Ishikawa (cell line): ENCODE measurements at regions not wholly inside any gene's neighbourhood (a gene's known extent, or its start where the extent isn't known, plus 50 kb on each side); places are given as distances from the start of the nearest gene placed in this dataset.

Source experiments
- CEBPB ChIP-seq: IDR thresholded peaks from 2 replicates; pipeline ENCODE4 v1.6.1; 2012
- CREB1 ChIP-seq: IDR thresholded peaks from 2 replicates; pipeline ENCODE4 v1.6.1; 2012; ENCODE audit warnings: low read depth
- EGR1 ChIP-seq: IDR thresholded peaks from 2 replicates; pipeline ENCODE4 v1.6.1; 2012
- EP300 ChIP-seq: IDR thresholded peaks from 2 replicates; pipeline ENCODE4 v1.6.1; 2012; ENCODE audit warnings: borderline replicate concordance
- FOXM1 ChIP-seq: IDR thresholded peaks from 2 replicates; pipeline ENCODE4 v1.6.1; 2012; ENCODE audit warnings: low read depth, borderline replicate concordance
- MAX ChIP-seq: IDR thresholded peaks from 2 replicates; pipeline ENCODE4 v1.6.1; 2012
- NFIC ChIP-seq: IDR thresholded peaks from 2 replicates; pipeline ENCODE4 v1.6.1; 2012
- RAD21 ChIP-seq: IDR thresholded peaks from 2 replicates; pipeline ENCODE4 v1.6.1; 2012; ENCODE audit warnings: low read depth
- REST ChIP-seq: IDR thresholded peaks from 2 replicates; pipeline ENCODE4 v1.6.1; 2012; ENCODE audit warnings: low read depth, mild to moderate bottlenecking
- TAF1 ChIP-seq: IDR thresholded peaks from 2 replicates; pipeline ENCODE4 v1.6.1; 2012; ENCODE audit warnings: low read depth, mild to moderate bottlenecking
- TCF12 ChIP-seq: IDR thresholded peaks from 2 replicates; pipeline ENCODE4 v1.6.1; 2012; ENCODE audit warnings: low read depth
- TEAD4 ChIP-seq: IDR thresholded peaks from 2 replicates; pipeline ENCODE4 v1.6.1; 2012
- USF1 ChIP-seq: IDR thresholded peaks from 2 replicates; pipeline ENCODE4 v1.6.1; 2012
- YY1 ChIP-seq: IDR thresholded peaks from 2 replicates; pipeline ENCODE4 v1.6.1; 2012; ENCODE audit warnings: low read depth
- ZBTB7A ChIP-seq: IDR thresholded peaks from 2 replicates; pipeline ENCODE4 v1.6.1; 2012; ENCODE audit warnings: low read depth

GRCh38 chr9:99451112-99451606 is 229.1 kb downstream of the SEC61B start:
- TF ChIP-seq FOXM1 = no peak
- no peak for TF ChIP-seq ZBTB7A
- TF ChIP-seq CREB1 = no peak
- TF ChIP-seq TEAD4 = no peak
- TF ChIP-seq USF1 = no peak

- no peak for TF ChIP-seq REST
- no peak for TF ChIP-seq TEAD4
- no peak for TF ChIP-seq EP300
These were observed 235.3 kb downstream of the SEC61B start for GRCh38 chr9:99457406-99457805.

- no peak for TF ChIP-seq FOXM1
- no peak for TF ChIP-seq EGR1
- no peak for TF ChIP-seq EP300
- TF ChIP-seq YY1 = no peak
- no peak for TF ChIP-seq TCF12
- no peak for TF ChIP-seq ZBTB7A
- no peak for TF ChIP-seq MAX
- no peak for TF ChIP-seq REST
- TF ChIP-seq TAF1 = no peak
- no peak for TF ChIP-seq NFIC
These were observed 235.9 kb downstream of the SEC61B start for GRCh38 chr9:99457981-99458380.

- no peak for TF ChIP-seq TCF12
- TF ChIP-seq TEAD4 = no peak
- TF ChIP-seq TAF1 = no peak
- TF ChIP-seq YY1 = no peak
- no peak for TF ChIP-seq ZBTB7A
- TF ChIP-seq NFIC = no peak
- no peak for TF ChIP-seq EP300
- TF ChIP-seq MAX = no peak
- TF ChIP-seq REST = no peak
- no peak for TF ChIP-seq FOXM1
- TF ChIP-seq RAD21 = no peak
- no peak for TF ChIP-seq CEBPB
- TF ChIP-seq CREB1 = no peak
- no peak for TF ChIP-seq EGR1
- TF ChIP-seq USF1 = no peak
These were observed 237.8 kb downstream of the SEC61B start for GRCh38 chr9:99459919-99460318.

GRCh38 chr9:99463131-99463530 is 241.0 kb downstream of the SEC61B start:
- TF ChIP-seq ZBTB7A (no peak), RAD21 (no peak), FOXM1 (no peak)

GRCh38 chr9:99464568-99464967 is 242.5 kb downstream of the SEC61B start:
- TF ChIP-seq USF1 (no peak), TAF1 (no peak), CEBPB (no peak)
